ENCODE measurements at regions not wholly inside any gene's neighbourhood (a gene's known extent, or its start where the extent isn't known, plus 50 kb on each side); places are given as distances from the start of the nearest gene placed in this dataset.

DNA sequence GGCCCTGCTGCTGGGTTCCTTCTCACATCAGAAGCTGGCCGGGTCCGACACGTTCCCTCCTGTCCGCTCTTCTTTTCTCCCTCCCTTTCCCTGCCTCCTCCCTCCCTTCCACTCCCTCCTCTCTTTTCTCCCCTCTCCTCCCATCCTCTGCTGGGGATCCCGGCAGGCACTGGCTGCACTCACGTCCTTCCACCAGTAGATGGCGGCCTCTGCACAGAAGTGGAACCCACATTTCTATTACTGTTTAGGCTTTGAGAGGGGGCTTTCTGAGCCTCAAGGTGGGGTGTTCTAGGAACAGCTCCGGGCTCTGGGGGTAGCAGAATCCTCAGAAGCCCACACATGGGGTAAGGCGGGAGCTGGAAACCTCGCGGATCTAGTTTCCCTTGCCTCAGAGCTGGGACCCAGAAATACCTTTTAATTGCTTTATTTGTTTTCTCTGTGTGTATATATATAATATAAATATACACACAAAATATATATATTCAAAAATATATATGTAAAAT lies 294.2 kb downstream of the ZNF536 start (continued):
- TF ChIP-seq RBBP5 (IDR thresholded peaks at IDR 0.05; ENCODE audit: borderline replicate concordance, low read depth, low read length), result no peak
